MG63 (cell line): ENCODE measurements at regions not wholly inside any gene's neighbourhood (a gene's known extent, or its start where the extent isn't known, plus 50 kb on each side); places are given as distances from the start of the nearest gene placed in this dataset.

Source experiments
- DNase-seq: peaks from one replicate; pipeline ENCODE4 v3.0.0-alpha.2; 2020
- H3K27me3 ChIP-seq: fragments of 250-450 bp; sonication (Bioruptor Pico); 2 replicates; pipeline ENCODE4 v1.5.1; 2020; ENCODE audit warnings: mild to moderate bottlenecking, moderate library complexity
- H3K36me3 ChIP-seq: fragments of 250-450 bp; sonication (Bioruptor Pico); 2 replicates; pipeline ENCODE4 v1.5.1; 2020; ENCODE audit warnings: mild to moderate bottlenecking, moderate library complexity
- H3K4me3 ChIP-seq: fragments of 250-450 bp; sonication (Bioruptor Pico); 2 replicates; pipeline ENCODE4 v1.5.1; 2020; ENCODE audit warnings: mild to moderate bottlenecking, moderate library complexity
- H3K9me3 ChIP-seq: fragments of 250-450 bp; sonication (Bioruptor Pico); 2 replicates; pipeline ENCODE4 v1.5.1; 2020; ENCODE audit warnings: mild to moderate bottlenecking, moderate library complexity

GRCh38 chr22:33221568-33221967 lies 163.4 kb upstream of the SYN3 start:
- no peak overlapping the region for H3K4me3 ChIP-seq
- H3K9me3 ChIP-seq, result no peaks in the 10 kb centered on the region
- H3K27me3 ChIP-seq, result no peaks in the 10 kb centered on the region; the same call in 1 of the 2 replicates
- DNase-seq, result no peak
- H3K36me3 ChIP-seq, result no peaks in the 10 kb centered on the region

- no peaks in the 10 kb centered on the region for H3K36me3 ChIP-seq
- DNase-seq, result no peak
- H3K4me3 ChIP-seq, result no peak overlapping the region
- no peaks in the 10 kb centered on the region for H3K9me3 ChIP-seq
- no peaks in the 10 kb centered on the region; the same call in 1 of the 2 replicates for H3K27me3 ChIP-seq
Observed at GRCh38 chr22:33220476-33221080, 162.4 kb upstream of the SYN3 start.

GRCh38 chr22:33219648-33220384 lies 161.6 kb upstream of the SYN3 start:
- Histone ChIP-seq H3K36me3 (no peaks in the 10 kb centered on the region), H3K9me3 (no peaks in the 10 kb centered on the region), H3K27me3 (no peaks in the 10 kb centered on the region; the same call in 1 of the 2 replicates), H3K4me3 (no peak overlapping the region)
- DNase-seq, result no peak

GRCh38 chr22:33213383-33214075 lies 155.3 kb upstream of the SYN3 start:
- no peak overlapping the region for H3K4me3 ChIP-seq
- no peaks in the 10 kb centered on the region for H3K36me3 ChIP-seq
- no peaks in the 10 kb centered on the region; the same call in 1 of the 2 replicates for H3K27me3 ChIP-seq
- no peaks in the 10 kb centered on the region for H3K9me3 ChIP-seq
- DNase-seq, result peak; percentile 45

- no peaks in the 10 kb centered on the region for H3K9me3 ChIP-seq
- H3K4me3 ChIP-seq, result no peak overlapping the region
- DNase-seq, result peak; percentile 17
- no peaks in the 10 kb centered on the region for H3K36me3 ChIP-seq
- peaks cover under 1% of the 10 kb centered on the region; the same call in 1 of the 2 replicates for H3K27me3 ChIP-seq
Observed at GRCh38 chr22:33209930-33210784, 152.0 kb upstream of the SYN3 start.

GRCh38 chr22:33204408-33204807 lies 146.2 kb upstream of the SYN3 start:
- H3K36me3 ChIP-seq, result no peaks in the 10 kb centered on the region
- H3K9me3 ChIP-seq, result no peaks in the 10 kb centered on the region
- no peak for DNase-seq
- H3K27me3 ChIP-seq, result peaks cover 18% of the 10 kb centered on the region
- H3K4me3 ChIP-seq, result no peak overlapping the region

GRCh38 chr22:33202455-33202854 lies 144.3 kb upstream of the SYN3 start:
- H3K36me3 ChIP-seq, result no peaks in the 10 kb centered on the region
- H3K9me3 ChIP-seq, result no peaks in the 10 kb centered on the region
- H3K27me3 ChIP-seq, result peaks cover 18% of the 10 kb centered on the region
- DNase-seq, result no peak
- H3K4me3 ChIP-seq, result no peak overlapping the region

- Histone ChIP-seq H3K27me3 (no peaks in the 10 kb centered on the region; the same call in 1 of the 2 replicates), H3K4me3 (no peak overlapping the region), H3K9me3 (no peaks in the 10 kb centered on the region), H3K36me3 (no peaks in the 10 kb centered on the region)
- no peak for DNase-seq
Observed at GRCh38 chr22:33194529-33195077, 136.4 kb upstream of the SYN3 start.

GRCh38 chr22:33192156-33192555 lies 134.0 kb upstream of the SYN3 start:
- no peak for DNase-seq
- Histone ChIP-seq H3K27me3 (no peaks in the 10 kb centered on the region; the same call in 1 of the 2 replicates), H3K9me3 (no peaks in the 10 kb centered on the region), H3K36me3 (no peaks in the 10 kb centered on the region), H3K4me3 (no peak overlapping the region)

GRCh38 chr22:33188326-33188725 lies 130.1 kb upstream of the SYN3 start:
- Histone ChIP-seq H3K9me3 (no peaks in the 10 kb centered on the region), H3K27me3 (peaks cover 3% of the 10 kb centered on the region), H3K4me3 (no peak overlapping the region), H3K36me3 (no peaks in the 10 kb centered on the region)
- no peak for DNase-seq

GRCh38 chr22:33186816-33187215 lies 128.6 kb upstream of the SYN3 start:
- no peak for DNase-seq
- Histone ChIP-seq H3K9me3 (peaks cover 5% of the 10 kb centered on the region), H3K36me3 (no peaks in the 10 kb centered on the region), H3K4me3 (no peak overlapping the region), H3K27me3 (peaks cover 3% of the 10 kb centered on the region; the same call in 1 of the 2 replicates)

GRCh38 chr22:33180356-33180755 lies 122.2 kb upstream of the SYN3 start:
- peaks cover 5% of the 10 kb centered on the region for H3K9me3 ChIP-seq
- no peak for DNase-seq
- no peaks in the 10 kb centered on the region for H3K36me3 ChIP-seq
- no peak overlapping the region for H3K4me3 ChIP-seq
- peaks cover 3% of the 10 kb centered on the region; the same call in 1 of the 2 replicates for H3K27me3 ChIP-seq

GRCh38 chr22:33167998-33168790 lies 110.0 kb upstream of the SYN3 start:
- DNase-seq, result no peak
- Histone ChIP-seq H3K36me3 (no peaks in the 10 kb centered on the region), H3K9me3 (no peaks in the 10 kb centered on the region)

GRCh38 chr22:33166206-33166605 lies 108.0 kb upstream of the SYN3 start:
- Histone ChIP-seq H3K27me3 (peaks cover 4% of the 10 kb centered on the region; the same call in 1 of the 2 replicates), H3K36me3 (no peaks in the 10 kb centered on the region), H3K4me3 (no peak overlapping the region), H3K9me3 (no peaks in the 10 kb centered on the region)
- DNase-seq, result no peak

More at GRCh38 chr22:33167998-33168790, 110.0 kb upstream of the SYN3 start:
- Histone ChIP-seq H3K4me3 (no peak overlapping the region), H3K27me3 (peaks cover 4% of the 10 kb centered on the region; the same call in 1 of the 2 replicates)

GRCh38 chr22:33163815-33164214 lies 105.6 kb upstream of the SYN3 start:
- H3K36me3 ChIP-seq, result no peaks in the 10 kb centered on the region
- no peaks in the 10 kb centered on the region for H3K9me3 ChIP-seq
- no peak overlapping the region for H3K4me3 ChIP-seq
- peaks cover 4% of the 10 kb centered on the region; the same call in 1 of the 2 replicates for H3K27me3 ChIP-seq
- DNase-seq, result no peak
